Stimulated activated CD8-positive, alpha-beta memory T cell treated with anti-CD3 and anti-CD28 coated beads, Interleukin-12 subunit alpha, Interleukin-12 subunit beta, amount 100 ng/mL, for 1 hour (primary cell): ENCODE measurements at regions not wholly inside any gene's neighbourhood (a gene's known extent, or its start where the extent isn't known, plus 50 kb on each side); places are given as distances from the start of the nearest gene placed in this dataset.
"Not testable (repeated sequence)": the region's sequence is repeated elsewhere in the genome, so short reads cannot be mapped to it uniquely, and the experiment has no call there.

Source experiments
- DNase-seq: peaks from one replicate; pipeline ENCODE4 v3.0.0-alpha.2; 2020; ENCODE audit warnings: low read depth

- no peak for DNase-seq
Measured at GRCh38 chr6:14458669-14459266, 341.2 kb downstream of the CD83 start.

- no peak for DNase-seq
Measured at GRCh38 chr6:14459315-14459714, 341.7 kb downstream of the CD83 start.

- DNase-seq: no peak
Measured at GRCh38 chr6:14460556-14460955, 343.0 kb downstream of the CD83 start.

DNA sequence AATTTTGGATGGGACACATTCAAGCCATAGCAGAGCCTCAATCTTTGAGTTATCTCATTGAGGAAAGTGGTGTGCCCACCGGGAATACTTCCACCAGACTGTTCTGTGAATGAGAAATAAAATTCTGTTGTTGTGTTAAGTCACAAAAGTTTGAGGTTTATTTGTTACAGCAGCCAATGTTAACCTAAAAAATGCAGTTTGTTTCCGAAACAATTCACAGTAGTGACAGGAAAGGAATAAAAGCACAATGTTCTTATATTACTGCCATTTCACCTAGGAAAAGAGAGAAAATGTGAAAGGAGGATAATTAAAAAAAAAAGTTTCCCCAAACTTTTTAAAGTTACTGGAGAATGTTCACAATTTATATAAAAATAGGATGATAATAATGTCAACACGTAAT, 344.6 kb downstream of the CD83 start:
- no peak for DNase-seq

DNA sequence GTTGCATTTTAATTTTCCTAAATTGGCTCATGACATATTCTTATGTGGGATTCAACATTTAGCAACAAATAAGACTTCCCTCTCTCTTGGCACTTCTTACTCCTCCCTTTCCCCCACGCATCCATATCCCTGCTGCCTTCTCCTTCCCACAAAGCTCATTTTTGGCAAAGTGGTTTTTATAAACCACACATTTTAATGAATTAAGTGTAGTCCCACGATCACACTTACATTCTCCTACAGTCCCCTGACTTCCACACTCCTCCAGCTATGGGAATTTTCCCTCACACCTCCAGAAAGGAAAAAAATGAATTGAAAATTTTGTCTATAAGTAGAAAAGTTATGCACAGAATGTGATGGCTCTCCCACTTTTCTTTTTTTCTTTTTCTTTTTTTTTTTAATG, 345.0 kb downstream of the CD83 start:
- no peak for DNase-seq

- DNase-seq: no peak
Measured at GRCh38 chr6:14463110-14463509, 345.5 kb downstream of the CD83 start.

DNA sequence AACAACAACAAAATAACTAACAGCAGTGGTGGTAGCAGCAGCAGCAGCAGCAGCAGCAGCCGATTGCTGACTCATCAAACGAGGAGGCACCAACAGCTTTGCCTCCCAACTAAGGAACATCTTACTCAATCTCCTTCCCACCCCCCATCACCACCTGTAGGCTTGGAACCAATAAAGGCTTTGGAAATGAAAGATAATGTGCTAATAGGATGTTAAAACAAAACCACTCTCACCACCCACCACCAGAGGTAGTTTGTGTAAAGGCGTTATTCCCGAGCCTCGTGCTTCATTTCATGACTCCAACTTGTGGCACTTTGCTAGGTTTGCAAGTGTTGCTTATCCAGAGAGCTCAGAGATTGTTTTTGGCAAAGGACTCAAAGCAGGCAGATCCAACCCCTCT, 346.5 kb downstream of the CD83 start:
- no peak for DNase-seq

GRCh38 chr6:14464716-14465115, 347.1 kb downstream of the CD83 start:
- no peak for DNase-seq

- no peak for DNase-seq
Measured at GRCh38 chr6:14466278-14466677, 348.7 kb downstream of the CD83 start.

GRCh38 chr6:14467591-14467990, 350.0 kb downstream of the CD83 start:
- DNase-seq: no peak

- DNase-seq: no peak
Measured at GRCh38 chr6:14468647-14469321, 351.2 kb downstream of the CD83 start.

GRCh38 chr6:14470101-14470500, 352.5 kb downstream of the CD83 start:
- DNase-seq: no peak

GRCh38 chr6:14470671-14471070, 353.1 kb downstream of the CD83 start:
- no peak for DNase-seq

GRCh38 chr6:14472255-14472985, 354.8 kb downstream of the CD83 start:
- DNase-seq: no peak

- no peak for DNase-seq
Measured at GRCh38 chr6:14472986-14473337, 355.4 kb downstream of the CD83 start.

- DNase-seq: no peak
Measured at GRCh38 chr6:14474816-14475215, 357.2 kb downstream of the CD83 start.

- no peak for DNase-seq
Measured at GRCh38 chr6:14475306-14475705, 357.7 kb downstream of the CD83 start.

DNA sequence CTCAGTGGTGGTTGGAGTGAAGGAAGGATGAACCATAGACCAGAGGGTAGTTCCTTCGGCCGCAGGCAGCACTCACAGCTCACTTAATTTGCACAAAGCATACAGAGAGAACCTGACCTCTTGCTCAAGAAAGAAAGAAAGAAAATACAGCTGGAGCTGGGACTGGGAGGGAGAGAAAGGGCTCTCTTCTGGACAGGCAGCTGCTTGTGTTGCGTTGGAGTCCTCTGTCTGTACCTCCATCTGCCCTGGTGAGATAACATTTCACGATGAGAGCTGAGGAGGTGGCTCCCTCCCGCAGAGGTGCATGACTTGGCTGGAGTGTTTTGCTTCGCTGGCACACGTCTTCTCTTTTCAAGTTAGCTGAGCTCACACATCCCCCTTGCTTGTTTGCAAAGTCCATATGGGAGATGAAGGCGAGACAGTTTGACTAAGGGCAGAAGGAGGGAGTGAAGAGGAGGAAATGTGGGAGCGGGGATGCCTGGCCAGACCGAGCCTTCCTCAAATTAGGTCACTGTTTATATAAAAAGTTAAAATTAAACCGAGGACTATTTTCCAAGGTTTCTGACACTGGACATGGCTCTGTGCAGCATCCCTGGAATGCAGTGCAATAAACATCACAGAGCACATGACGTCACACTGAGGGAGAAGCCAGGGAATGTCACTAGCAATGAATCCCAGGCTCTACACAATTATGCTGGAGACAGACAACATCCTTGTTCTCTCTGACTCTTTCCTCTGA, 359.4 kb downstream of the CD83 start:
- DNase-seq: no peak

DNA sequence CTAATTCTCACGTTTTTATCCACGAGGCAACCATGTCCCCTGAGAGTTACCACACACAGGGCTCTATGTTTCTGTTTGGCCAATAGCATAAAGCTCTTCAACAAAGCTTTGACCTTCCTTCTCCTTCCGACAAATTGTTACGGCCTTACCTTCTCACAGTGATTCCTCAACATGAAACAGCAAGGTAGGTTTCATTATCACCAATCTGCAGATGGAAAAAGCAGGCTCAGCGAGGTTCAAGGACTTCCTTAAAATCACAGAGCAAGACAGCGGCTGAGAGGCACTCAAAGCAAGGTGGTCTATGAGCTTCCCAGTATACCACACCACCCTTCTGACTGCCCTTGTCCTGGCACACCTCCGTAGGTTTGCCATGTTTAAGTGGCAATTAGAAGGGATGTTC, 360.0 kb downstream of the CD83 start:
- DNase-seq: no peak

- DNase-seq: no peak
Measured at GRCh38 chr6:14478381-14479225, 361.0 kb downstream of the CD83 start.

- not testable (repeated sequence) for DNase-seq
Measured at GRCh38 chr6:14481946-14482345, 364.4 kb downstream of the CD83 start.

DNA sequence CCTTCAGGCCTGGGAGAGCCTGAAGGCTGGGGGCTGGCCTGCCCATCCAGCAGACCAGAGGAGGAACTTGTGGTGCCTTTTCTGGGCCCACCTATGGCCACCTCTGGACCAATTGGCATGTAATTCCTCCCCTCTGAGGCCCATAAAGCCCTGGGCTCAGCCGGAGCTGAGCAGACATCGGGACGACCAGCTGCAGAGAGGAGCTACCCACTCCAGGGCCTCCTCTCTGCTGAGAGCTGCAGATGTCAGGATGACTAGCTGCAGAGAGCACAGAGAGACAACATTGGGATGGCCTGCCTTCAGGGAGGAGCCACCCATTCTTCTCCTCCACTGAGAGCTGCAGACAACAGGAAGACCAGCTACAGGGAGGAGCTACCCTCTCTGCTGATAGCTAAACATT, 370.1 kb downstream of the CD83 start:
- DNase-seq: no peak
